ENCODE measurements at regions not wholly inside any gene's neighbourhood (a gene's known extent, or its start where the extent isn't known, plus 50 kb on each side); places are given as distances from the start of the nearest gene placed in this dataset.

DNA sequence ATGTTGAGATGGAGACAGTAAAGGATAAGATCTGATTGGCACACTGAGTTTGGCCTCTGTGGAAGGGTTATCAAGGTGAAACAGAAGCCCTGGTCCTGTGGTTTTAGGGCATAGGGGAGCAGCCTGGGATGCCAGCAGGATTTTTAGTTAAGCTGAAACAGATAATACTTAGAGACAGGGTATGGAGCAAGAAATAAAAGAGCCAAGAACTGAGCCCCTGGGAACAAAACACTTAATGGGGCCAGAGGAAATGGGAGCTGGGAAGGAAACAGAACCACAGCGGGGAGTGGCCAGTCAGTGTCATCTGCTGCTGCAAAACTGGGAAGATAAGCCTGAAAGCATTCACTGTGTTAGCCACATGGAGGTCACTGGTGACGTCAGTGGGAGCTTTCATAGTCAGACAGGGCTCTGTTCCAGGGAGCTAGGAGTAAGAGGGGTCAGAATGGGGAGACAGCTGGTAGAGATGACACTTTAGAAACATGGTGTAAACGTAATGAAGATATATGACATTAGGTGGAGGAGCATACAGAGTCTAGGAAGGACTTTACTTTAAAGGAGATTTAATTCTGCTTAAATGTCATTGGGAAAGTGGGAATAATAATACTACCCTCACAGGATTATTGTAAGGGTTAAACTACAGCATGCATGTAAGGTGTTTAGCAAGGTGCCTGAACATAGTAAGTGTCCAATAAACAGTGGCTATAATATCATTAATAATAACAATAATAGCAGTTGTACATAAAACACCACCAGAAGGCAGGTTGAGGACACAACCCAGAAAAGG is 172.7 kb upstream of the CTNNB1 start:
- TF ChIP-seq POLR2AphosphoS5 (IDR thresholded peaks at IDR 0.05; ENCODE audit: low read depth, low read length) (no peak), TCF7L2 (IDR thresholded peaks at IDR 0.05; ENCODE audit: low read depth, low read length) (no peak)
- intact Hi-C loops (cut with micrococcal nuclease; ENCODE audit: unreplicated experiment) (no loop called here), in situ Hi-C loops (cut with HindIII; ENCODE audit: low pct_unique_long_range_greater_than_20kb, low sequenced_read_pairs) (no loop called here)
- ChIA-PET POLR2A (no interaction called here), CTCF (no interaction called here)
- Histone ChIP-seq H3K27me3 (ENCODE audit: control insufficient read depth, insufficient read depth, low read length) (no peaks in the 10 kb centered on the region; the same call in 1 of the 2 replicates), H3K9me3 (ENCODE audit: control insufficient read depth, insufficient read depth, low read depth, low read length) (no peaks in the 10 kb centered on the region), H3K4me1 (ENCODE audit: control insufficient read depth, insufficient read depth, low read length) (no peaks in the 10 kb centered on the region), H3K27ac (ENCODE audit: low read length) (no peak overlapping the region), H3K4me3 (ENCODE audit: low read depth in 2 of 2, low read length in 2 of 2) (no peak overlapping the region), H3K36me3 (ENCODE audit: control insufficient read depth, insufficient read depth, low read length) (no peaks in the 10 kb centered on the region)
- ATAC-seq (no peak), DNase-seq (ENCODE audit: low read depth, low spot score) (no peak)
- no TSS peak for BruUV-seq (replicated peaks)

DNA sequence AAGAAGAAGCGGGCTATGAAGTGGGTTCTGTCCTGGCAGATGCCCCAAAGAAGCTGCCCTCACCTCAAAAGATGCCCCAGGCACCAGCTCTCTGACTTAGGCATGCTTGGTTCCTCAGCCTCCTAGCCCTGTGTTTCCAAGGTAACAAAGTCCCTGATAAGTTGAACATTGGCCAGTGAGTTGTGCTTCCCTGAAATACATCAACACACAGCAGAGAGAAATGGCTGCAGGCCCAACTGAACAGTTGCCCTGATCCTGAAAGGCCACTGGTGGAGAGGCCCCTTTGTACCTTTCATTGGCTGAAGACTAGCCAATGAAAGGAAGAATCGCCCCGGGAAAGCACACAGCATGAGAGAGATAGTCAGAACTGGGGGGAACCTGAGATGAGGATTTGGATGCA is 169.9 kb upstream of the CTNNB1 start:
- H3K36me3 ChIP-seq (ENCODE audit: control insufficient read depth, insufficient read depth, low read length), result no peaks in the 10 kb centered on the region
- ChIA-PET CTCF (no interaction called here), POLR2A (no interaction called here)
- no peaks in the 10 kb centered on the region; the same call in 1 of the 2 replicates for H3K27me3 ChIP-seq (ENCODE audit: control insufficient read depth, insufficient read depth, low read length)
- intact Hi-C loops (cut with micrococcal nuclease; ENCODE audit: unreplicated experiment) (no loop called here), in situ Hi-C loops (cut with HindIII; ENCODE audit: low pct_unique_long_range_greater_than_20kb, low sequenced_read_pairs) (no loop called here)
- no peak overlapping the region for H3K4me3 ChIP-seq (ENCODE audit: low read depth in 2 of 2, low read length in 2 of 2)
- H3K4me1 ChIP-seq (ENCODE audit: control insufficient read depth, insufficient read depth, low read length), result no peaks in the 10 kb centered on the region
- no peak for ATAC-seq
- no peak for TF ChIP-seq POLR2AphosphoS5 (IDR thresholded peaks at IDR 0.05; ENCODE audit: low read depth, low read length)
- no peak for TF ChIP-seq TCF7L2 (IDR thresholded peaks at IDR 0.05; ENCODE audit: low read depth, low read length)
- no peak for TF ChIP-seq REST (IDR thresholded peaks at IDR 0.05; ENCODE audit: insufficient read depth in 1 of 2, low read depth in 2 of 2, low read length in 1 of 2)
- TF ChIP-seq SIN3A (IDR thresholded peaks at IDR 0.05; ENCODE audit: borderline replicate concordance, insufficient read depth, low read depth, low read length), result no peak
- TF ChIP-seq, protein P1, sequence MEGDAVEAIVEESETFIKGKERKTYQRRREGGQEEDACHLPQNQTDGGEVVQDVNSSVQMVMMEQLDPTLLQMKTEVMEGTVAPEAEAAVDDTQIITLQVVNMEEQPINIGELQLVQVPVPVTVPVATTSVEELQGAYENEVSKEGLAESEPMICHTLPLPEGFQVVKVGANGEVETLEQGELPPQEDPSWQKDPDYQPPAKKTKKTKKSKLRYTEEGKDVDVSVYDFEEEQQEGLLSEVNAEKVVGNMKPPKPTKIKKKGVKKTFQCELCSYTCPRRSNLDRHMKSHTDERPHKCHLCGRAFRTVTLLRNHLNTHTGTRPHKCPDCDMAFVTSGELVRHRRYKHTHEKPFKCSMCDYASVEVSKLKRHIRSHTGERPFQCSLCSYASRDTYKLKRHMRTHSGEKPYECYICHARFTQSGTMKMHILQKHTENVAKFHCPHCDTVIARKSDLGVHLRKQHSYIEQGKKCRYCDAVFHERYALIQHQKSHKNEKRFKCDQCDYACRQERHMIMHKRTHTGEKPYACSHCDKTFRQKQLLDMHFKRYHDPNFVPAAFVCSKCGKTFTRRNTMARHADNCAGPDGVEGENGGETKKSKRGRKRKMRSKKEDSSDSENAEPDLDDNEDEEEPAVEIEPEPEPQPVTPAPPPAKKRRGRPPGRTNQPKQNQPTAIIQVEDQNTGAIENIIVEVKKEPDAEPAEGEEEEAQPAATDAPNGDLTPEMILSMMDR (IDR thresholded peaks at IDR 0.05), result no peak
- DNase-seq (ENCODE audit: low read depth, low spot score), result no peak
- H3K27ac ChIP-seq (ENCODE audit: low read length), result no peak overlapping the region
- no peaks in the 10 kb centered on the region for H3K9me3 ChIP-seq (ENCODE audit: control insufficient read depth, insufficient read depth, low read depth, low read length)
- BruUV-seq (replicated peaks), result no TSS peak

DNA sequence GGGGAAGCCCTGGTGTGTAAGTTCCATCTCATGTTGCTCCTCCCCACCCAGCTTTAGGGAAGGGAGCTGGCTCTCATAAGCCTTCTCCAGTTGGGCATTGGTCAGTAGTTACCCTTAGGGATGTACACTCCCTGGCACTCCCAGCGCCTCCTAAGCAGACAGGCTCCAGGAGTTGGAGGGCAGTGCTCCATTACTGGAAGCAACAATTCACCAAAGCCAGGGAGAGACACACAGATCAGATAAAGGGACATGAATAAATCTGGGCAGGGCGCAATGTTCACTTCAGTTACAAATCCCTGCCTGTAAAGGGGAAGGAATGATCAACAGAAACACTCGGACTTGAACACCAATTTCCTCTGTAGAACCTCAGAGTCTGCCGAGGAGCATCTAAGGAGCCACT is 169.1 kb upstream of the CTNNB1 start:
- POLR2A ChIA-PET, result no interaction called here

More for the DNA sequence above, 169.1 kb upstream of the CTNNB1 start:
- no peak overlapping the region for H3K27ac ChIP-seq (ENCODE audit: low read length)
- no peaks in the 10 kb centered on the region for H3K9me3 ChIP-seq (ENCODE audit: control insufficient read depth, insufficient read depth, low read depth, low read length)
- intact Hi-C loops (cut with micrococcal nuclease; ENCODE audit: unreplicated experiment) (no loop called here), in situ Hi-C loops (cut with HindIII; ENCODE audit: low pct_unique_long_range_greater_than_20kb, low sequenced_read_pairs) (no loop called here)
- no peaks in the 10 kb centered on the region for H3K36me3 ChIP-seq (ENCODE audit: control insufficient read depth, insufficient read depth, low read length)
- no peak for ATAC-seq
- no peak overlapping the region for H3K4me3 ChIP-seq (ENCODE audit: low read depth in 2 of 2, low read length in 2 of 2)
- H3K27me3 ChIP-seq (ENCODE audit: control insufficient read depth, insufficient read depth, low read length), result no peaks in the 10 kb centered on the region; the same call in 1 of the 2 replicates
- DNase-seq (ENCODE audit: low read depth, low spot score), result no peak
- BruUV-seq (replicated peaks), result no TSS peak
- CTCF ChIA-PET, result no interaction called here
- H3K4me1 ChIP-seq (ENCODE audit: control insufficient read depth, insufficient read depth, low read length), result no peaks in the 10 kb centered on the region
- no peak for TF ChIP-seq REST (IDR thresholded peaks at IDR 0.05; ENCODE audit: insufficient read depth in 1 of 2, low read depth in 2 of 2, low read length in 1 of 2)
- TF ChIP-seq TCF7L2 (IDR thresholded peaks at IDR 0.05; ENCODE audit: low read depth, low read length), result no peak
- no peak for TF ChIP-seq POLR2AphosphoS5 (IDR thresholded peaks at IDR 0.05; ENCODE audit: low read depth, low read length)
- TF ChIP-seq, protein P1 (IDR thresholded peaks at IDR 0.05), result no peak
- TF ChIP-seq SIN3A (IDR thresholded peaks at IDR 0.05; ENCODE audit: borderline replicate concordance, insufficient read depth, low read depth, low read length), result no peak
